Renal cortical epithelial cell (primary cell): ENCODE measurements at regions not wholly inside any gene's neighbourhood (a gene's known extent, or its start where the extent isn't known, plus 50 kb on each side); places are given as distances from the start of the nearest gene placed in this dataset.

Source experiments
- DNase-seq: peaks from one replicate; pipeline ENCODE4 v3.0.0-alpha.2; 2011; ENCODE audit warnings: low read depth

DNA sequence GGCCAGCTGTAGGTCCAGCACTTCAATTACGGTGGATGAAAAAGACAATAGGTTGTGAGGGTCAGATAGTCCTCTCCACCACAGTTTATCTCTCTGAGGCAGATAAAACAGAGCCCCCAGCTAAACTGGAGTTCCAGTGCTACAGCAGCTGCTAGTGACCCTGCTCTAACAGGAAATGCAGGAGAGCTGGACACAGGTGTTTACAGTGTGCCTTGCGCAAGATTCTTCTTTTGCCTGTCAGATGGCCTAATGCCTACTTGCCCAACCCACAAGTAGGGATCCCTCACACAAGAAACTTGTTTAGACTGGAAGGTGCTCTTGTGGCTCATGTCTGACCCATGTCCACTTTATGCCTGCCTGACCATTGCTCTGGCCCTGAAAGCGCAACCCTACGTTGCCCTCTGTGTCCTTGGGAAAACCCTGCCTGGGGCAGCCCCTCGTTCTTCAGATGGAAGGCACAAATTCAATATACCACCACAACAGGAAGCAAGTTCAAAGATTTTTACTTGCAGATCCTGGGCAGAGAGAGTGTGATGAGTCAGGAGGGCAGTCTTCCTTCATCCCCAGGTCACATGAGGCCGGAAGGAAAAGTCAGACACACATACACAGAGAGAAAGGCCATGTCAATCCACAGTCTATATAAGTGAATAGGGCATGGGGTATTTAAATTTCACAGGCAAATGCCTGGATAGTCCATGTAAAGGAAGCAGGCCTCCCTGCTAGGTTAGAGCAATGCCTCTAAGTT lies 105.1 kb upstream of the ADGRL3 start:
- no peak for DNase-seq

DNA sequence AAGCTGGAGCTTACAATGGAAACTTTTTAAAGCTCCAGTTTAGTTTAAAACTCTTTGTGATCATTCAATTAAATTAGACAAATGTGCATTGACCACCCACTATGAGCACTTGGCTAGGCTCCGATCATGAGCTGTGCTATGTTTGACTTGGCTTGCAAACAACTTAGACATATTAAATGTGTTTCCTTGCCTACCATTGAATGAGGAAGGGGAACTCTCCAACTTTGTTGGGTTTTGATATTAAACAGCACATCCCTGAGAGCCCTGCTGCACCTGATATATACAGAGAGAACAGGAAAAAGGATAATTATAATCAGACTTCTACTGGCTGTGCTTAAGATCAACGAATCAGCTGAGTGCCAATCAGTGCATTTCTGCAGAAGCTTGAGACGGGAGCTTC lies 71.4 kb upstream of the ADGRL3 start:
- no peak for DNase-seq

DNA sequence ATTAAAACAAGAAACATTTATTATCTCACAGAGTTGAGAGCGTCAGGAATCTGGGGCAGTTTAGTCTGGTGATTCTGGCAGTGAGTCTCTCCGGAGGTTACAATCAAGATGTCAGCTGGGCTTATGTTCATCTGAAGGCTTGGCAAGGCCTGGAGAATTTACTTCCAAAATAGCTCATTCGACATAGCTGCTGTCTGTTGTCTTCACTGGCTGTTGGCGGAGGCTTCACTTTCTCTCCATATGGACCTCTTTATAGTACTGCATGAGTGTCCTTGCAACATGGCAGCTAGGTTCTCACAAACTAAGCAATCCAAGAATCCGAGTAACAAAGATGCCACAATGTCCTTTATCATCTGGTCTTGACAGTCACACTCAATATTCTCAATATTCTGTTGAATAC lies 70.2 kb upstream of the ADGRL3 start:
- DNase-seq: no peak

DNA sequence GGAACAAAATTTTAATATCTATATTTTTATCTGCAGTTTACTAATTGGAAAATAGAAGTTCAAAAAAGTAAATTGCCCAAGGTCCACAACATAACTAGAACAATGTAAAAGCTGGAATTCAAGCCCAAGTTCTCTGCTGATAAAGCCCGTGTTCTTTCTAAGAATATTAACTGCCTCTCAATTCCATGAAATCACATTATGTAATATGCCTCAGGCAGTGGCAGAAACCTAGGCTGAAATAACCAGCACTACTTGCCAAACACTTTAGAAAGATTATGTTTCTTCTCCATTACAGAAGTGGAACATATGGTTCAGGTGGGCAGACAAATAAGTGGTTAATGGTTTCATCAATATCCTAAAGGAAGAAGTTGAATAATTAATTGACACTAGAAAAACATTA lies 56.7 kb upstream of the ADGRL3 start:
- peak; percentile 4 for DNase-seq

DNA sequence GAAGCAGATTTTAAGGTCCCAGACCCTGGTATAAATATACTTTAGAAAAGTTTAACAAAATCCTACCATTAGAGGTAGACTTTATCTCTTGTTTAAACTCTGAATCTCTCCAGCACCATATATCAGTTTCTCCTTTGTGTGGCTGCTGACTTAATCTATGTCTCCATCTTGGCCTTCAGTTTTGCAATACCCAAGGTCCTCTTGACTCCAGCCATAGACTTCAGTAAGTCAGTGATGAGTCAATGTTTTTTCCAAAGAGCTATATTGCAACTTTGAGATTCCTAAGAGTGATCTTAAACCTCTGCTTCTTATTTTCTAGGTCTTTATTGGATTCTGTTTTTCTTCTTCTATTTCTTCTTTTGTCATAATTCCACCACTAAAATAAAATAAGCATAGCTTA lies 50.8 kb upstream of the ADGRL3 start:
- no peak for DNase-seq
